Activated B cell treated with CpG ODN at 0.5 μM for 24 hours (primary cell): ENCODE measurements at regions not wholly inside any gene's neighbourhood (a gene's known extent, or its start where the extent isn't known, plus 50 kb on each side); places are given as distances from the start of the nearest gene placed in this dataset.

Source experiments
- ATAC-seq: fragments of 200-7000 bp; cut with Tn5 transposase; one replicate; pipeline ENCODE4 v1.10.0; 2021; ENCODE audit warnings: low read depth, mild to moderate bottlenecking, moderate library complexity
- CTCF ChIA-PET: fragments of 350-600 bp; sonication (Branson Sonifier 250); formaldehyde crosslinking; loops from one replicate; lab custom pipeline; 2021; ENCODE audit warnings: antibody characterized with exemption; lab: Charles Lee
- POLR2A ChIA-PET: fragments of 350-600 bp; sonication (Branson Sonifier 250); formaldehyde crosslinking; loops from one replicate; lab custom pipeline; 2021; ENCODE audit warnings: antibody characterized with exemption; lab: Charles Lee
- DNase-seq: peaks from one replicate; pipeline ENCODE4 v3.0.0; 2022
- H3K27ac Mint-ChIP-seq: one replicate; pipeline ENCODE4 v1.8.0; 2020; ENCODE audit warnings: mixed read lengths
- H3K27me3 Mint-ChIP-seq: one replicate; pipeline ENCODE4 v1.8.0; 2021; ENCODE audit warnings: mixed read lengths
- H3K36me3 Mint-ChIP-seq: one replicate; pipeline ENCODE4 v1.8.0; 2021; ENCODE audit warnings: low read depth, mixed read lengths
- H3K4me1 Mint-ChIP-seq: one replicate; pipeline ENCODE4 v1.8.0; 2021; ENCODE audit warnings: mixed read lengths
- H3K4me3 Mint-ChIP-seq: one replicate; pipeline ENCODE4 v1.8.0; 2020; ENCODE audit warnings: mild to moderate bottlenecking, mixed read lengths
- H3K9me3 Mint-ChIP-seq: one replicate; pipeline ENCODE4 v1.8.0; 2020; ENCODE audit warnings: mixed read lengths
- intact Hi-C: fragments of 100-400 bp; cut with micrococcal nuclease; formaldehyde crosslinking; loops from one replicate; pipeline ENCODE4 v1.15.1; 2024
- TF ChIP-seq, protein P1 (sequence below): fragments of 200-600 bp; IDR thresholded peaks from one replicate; pipeline ENCODE4 v1.8.0; 2022; ENCODE audit warnings: antibody characterized with exemption, mild to moderate bottlenecking

DNA sequence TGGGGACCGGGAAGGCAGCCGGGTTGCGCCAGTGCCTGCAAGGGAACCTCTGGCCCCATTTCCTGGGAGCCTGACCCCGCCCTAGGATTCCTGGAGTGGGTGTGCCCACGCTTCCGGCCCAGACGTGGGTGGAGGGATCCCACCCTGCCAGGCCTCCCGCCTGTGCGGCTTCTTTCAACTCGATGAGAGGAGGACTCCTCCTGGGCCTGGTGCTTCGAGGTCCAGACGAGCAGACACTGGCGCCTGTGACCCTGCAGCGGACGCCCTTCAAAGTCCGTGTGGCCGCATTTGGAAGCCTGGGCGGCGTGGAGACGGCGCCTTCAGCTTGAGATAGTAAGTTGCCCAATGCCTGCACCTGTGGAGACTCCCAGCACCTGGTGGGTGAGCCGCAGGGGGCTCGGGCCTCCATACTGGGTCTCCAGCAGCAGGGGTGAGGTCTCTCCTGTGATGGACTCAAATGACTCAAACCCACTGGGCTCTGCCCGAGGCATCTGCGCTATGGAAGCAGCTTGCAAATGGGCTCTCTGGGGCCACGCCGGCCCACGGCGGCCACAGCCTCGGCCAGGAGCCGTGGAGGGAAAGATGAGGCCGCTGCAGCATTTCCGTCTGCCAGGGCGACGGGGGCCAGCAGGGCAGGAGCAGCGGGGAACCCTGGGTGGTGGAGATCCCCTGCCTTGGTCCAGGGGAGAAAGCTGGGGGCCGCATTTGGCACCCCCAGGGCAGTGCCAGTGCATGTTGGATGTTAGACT lies 64.3 kb upstream of the PPARA start:
- intact Hi-C loops: no loop called here
- no peaks in the 10 kb centered on the region for H3K9me3 Mint-ChIP-seq
- DNase-seq (no peak), ATAC-seq (no peak)
- H3K4me1 Mint-ChIP-seq: no peaks in the 10 kb centered on the region
- H3K27me3 Mint-ChIP-seq: no peaks in the 10 kb centered on the region
- CTCF ChIA-PET: no interaction called here
- no peak overlapping the region for H3K4me3 Mint-ChIP-seq
- H3K27ac Mint-ChIP-seq: no peak overlapping the region
- H3K36me3 Mint-ChIP-seq: peaks cover 6% of the 10 kb centered on the region
- TF ChIP-seq, protein P1, sequence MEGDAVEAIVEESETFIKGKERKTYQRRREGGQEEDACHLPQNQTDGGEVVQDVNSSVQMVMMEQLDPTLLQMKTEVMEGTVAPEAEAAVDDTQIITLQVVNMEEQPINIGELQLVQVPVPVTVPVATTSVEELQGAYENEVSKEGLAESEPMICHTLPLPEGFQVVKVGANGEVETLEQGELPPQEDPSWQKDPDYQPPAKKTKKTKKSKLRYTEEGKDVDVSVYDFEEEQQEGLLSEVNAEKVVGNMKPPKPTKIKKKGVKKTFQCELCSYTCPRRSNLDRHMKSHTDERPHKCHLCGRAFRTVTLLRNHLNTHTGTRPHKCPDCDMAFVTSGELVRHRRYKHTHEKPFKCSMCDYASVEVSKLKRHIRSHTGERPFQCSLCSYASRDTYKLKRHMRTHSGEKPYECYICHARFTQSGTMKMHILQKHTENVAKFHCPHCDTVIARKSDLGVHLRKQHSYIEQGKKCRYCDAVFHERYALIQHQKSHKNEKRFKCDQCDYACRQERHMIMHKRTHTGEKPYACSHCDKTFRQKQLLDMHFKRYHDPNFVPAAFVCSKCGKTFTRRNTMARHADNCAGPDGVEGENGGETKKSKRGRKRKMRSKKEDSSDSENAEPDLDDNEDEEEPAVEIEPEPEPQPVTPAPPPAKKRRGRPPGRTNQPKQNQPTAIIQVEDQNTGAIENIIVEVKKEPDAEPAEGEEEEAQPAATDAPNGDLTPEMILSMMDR: no peak
- POLR2A ChIA-PET: no interaction called here

DNA sequence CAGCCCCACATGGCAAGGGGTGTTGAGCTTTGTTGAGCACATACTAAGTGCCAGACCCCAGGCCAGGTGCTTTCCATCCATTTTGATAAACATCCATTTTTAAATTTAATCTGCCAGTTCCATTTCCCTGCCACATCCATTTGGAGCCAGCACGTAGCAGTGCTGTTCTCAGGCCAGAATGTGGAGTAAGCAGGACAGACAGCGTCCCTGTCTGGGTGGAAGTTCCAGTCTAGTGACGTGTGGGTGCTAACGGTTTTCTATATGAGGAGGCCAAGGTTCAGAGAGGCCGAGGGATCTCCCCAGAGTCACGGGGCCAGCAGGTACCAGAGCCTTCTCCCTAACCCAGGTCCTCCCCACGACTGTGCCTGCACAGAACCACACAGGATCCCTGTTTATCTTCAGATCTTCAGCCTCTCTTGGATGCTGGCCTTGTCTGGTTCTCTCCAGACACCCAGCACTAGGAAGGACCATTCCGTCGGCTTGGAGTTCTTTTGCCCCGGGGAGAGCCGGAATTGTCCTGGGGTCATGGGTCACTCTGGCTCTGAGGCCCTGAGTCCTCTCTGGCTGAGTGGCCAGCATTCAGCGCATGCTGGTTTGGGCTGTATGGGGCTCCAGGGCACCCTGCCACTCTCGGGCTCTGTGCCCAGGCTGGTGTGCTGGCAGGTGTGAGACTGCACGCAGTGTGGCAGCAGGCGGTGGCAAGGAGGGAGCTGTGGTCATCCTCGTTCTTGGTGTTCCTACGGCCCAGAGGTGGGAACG lies 63.6 kb upstream of the PPARA start:
- TF ChIP-seq, protein P1: no peak
- Mint-ChIP-seq H3K4me3 (no peak overlapping the region), H3K27ac (no peak overlapping the region), H3K9me3 (no peaks in the 10 kb centered on the region), H3K4me1 (no peaks in the 10 kb centered on the region), H3K36me3 (peaks cover 7% of the 10 kb centered on the region), H3K27me3 (no peaks in the 10 kb centered on the region)
- ChIA-PET POLR2A (no interaction called here), CTCF (no interaction called here)
- no peak for DNase-seq
- ATAC-seq: no peak
- intact Hi-C loops: no loop called here

DNA sequence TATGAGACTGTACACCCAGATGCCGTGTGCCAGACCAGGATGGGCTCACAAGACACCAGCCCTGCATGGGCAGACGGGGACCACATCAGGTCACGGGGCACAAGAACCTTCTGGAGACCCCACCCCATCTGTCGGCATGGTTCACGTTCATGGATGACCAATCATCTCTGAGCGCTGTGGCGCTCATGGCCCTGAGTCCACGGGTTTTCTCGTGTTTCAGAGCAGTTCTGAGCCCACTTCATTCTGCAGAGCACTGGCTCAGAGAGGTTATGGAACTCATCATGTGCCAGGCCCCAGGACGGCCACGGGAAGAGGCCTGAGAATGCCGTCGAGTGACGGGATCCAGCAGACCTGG lies 63.0 kb upstream of the PPARA start:
- Mint-ChIP-seq H3K27me3 (no peaks in the 10 kb centered on the region), H3K36me3 (peaks cover 8% of the 10 kb centered on the region)

DNA sequence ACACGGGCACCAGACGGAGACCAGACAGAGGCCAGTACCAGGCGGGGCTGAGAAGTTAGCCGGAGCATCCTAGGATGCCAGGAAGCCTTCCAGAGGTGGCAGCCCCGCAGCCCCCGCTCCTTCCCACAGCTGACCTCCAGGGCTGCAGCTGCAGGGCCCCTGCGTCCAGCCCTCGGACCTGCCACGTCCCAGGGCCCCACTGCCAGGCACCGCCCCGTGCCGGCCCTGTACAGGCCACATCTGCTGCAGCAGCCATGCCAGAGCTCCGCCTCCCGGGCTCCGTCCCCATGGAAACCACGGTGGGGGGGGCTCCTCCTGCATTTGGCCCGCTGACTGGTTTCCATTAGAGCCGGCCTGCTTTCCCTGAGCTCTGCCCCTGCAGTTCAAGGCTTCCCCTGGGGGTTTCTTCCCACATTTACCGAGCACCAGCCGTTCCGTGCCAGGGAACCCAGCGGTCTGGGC lies 62.5 kb upstream of the PPARA start:
- Mint-ChIP-seq H3K27ac (no peak overlapping the region), H3K4me3 (no peak overlapping the region), H3K36me3 (peaks cover 8% of the 10 kb centered on the region), H3K27me3 (no peaks in the 10 kb centered on the region), H3K4me1 (no peaks in the 10 kb centered on the region), H3K9me3 (no peaks in the 10 kb centered on the region)
- TF ChIP-seq, protein P1: no peak
- ChIA-PET POLR2A (no interaction called here), CTCF (no interaction called here)
- ATAC-seq (no peak), DNase-seq (no peak)
- intact Hi-C loops: no loop called here

More for the DNA sequence above, 63.0 kb upstream of the PPARA start:
- ATAC-seq: no peak
- Mint-ChIP-seq H3K27ac (no peak overlapping the region), H3K4me1 (no peaks in the 10 kb centered on the region), H3K9me3 (no peaks in the 10 kb centered on the region), H3K4me3 (no peak overlapping the region)
- intact Hi-C loops: no loop called here
- POLR2A ChIA-PET: no interaction called here
- TF ChIP-seq, protein P1: no peak
- CTCF ChIA-PET: no interaction called here
- DNase-seq: no peak

DNA sequence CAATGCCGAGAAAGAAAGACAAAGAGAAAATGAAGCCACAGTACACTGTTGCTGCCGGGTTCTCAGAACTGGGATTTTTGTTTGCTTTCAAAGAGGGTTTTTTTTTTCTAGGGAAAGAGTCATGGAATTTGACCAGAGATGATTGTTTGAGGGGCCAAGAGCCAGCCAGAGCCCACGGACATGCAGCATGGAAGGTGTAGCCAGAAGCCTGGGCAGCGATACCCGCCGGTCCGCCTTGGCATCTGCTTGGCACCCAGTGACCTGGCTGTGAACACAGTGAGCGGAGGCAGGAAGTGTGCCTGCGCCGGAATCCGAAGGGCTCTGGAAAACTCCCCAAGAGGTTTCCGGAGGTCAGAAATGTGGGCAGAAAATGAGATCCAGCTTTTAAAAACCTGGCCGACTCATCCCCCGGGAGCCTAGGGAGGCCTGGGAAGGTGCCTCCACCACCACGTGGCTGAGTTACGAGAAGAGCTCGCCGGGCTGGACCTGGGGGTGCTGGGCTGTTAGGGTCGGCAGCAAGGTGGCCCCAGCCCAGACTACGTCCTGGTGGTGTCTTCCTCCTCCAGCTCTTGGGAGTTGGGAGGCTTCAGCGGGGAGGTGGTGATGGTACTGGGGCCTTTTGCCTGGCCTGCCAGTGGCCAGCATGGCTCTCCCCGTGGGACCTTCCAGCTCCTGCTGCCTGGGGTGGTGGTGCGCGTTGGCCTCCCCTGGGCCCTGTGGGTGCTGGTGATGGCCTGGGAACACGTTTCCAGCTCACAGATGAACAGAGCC lies 61.6 kb upstream of the PPARA start:
- ATAC-seq: no peak
- Mint-ChIP-seq H3K27ac (no peak overlapping the region), H3K27me3 (no peaks in the 10 kb centered on the region), H3K36me3 (peaks cover 9% of the 10 kb centered on the region), H3K4me1 (no peaks in the 10 kb centered on the region), H3K4me3 (no peak overlapping the region), H3K9me3 (no peaks in the 10 kb centered on the region)
- TF ChIP-seq, protein P1: no peak
- intact Hi-C loops: no loop called here
- ChIA-PET CTCF (interaction anchor here (0.8 kb wide), 1 partner anchor 28 kb away, joined by 3 read pairs; no protein-coding TSS in a partner anchor), POLR2A (no interaction called here)
- no peak for DNase-seq
